ENCODE measurements at regions not wholly inside any gene's neighbourhood (a gene's known extent, or its start where the extent isn't known, plus 50 kb on each side); places are given as distances from the start of the nearest gene placed in this dataset.

DNA sequence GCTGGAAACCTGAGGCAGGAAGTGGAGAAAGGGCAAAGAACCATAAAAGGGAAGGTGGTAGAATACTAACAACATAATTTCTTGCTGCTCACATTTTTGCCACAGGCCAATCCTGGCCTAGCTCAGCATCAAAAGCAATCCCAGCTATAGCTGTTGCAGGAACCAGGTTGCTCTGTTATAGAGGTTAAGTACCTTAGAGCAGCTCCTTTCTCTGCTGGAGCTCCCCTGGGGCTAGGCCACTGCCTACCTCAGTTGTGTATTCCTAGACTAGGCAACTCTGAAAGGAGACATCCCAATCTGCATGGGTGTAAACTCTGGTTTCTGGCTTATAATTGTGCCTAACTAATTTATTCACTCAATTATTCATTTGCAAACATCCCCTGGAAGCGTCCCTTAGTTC lies 108.4 kb downstream of the ZNF365 start:
- no peaks in the 10 kb centered on the region for H3K27me3 ChIP-seq
- ATAC-seq (no peak), DNase-seq (no peak)
- TF ChIP-seq CTCF (IDR thresholded peaks at IDR 0.05) (no peak), POLR2A (IDR thresholded peaks at IDR 0.05) (no peak)
- H3K27ac ChIP-seq, result no peak overlapping the region
- H3K4me1 ChIP-seq, result no peaks in the 10 kb centered on the region
- H3K9me3 ChIP-seq, result no peaks in the 10 kb centered on the region
- H3K4me3 ChIP-seq, result no peak overlapping the region
- intact Hi-C loops (cut with DNase I), result no loop called here
- WGBS, 2 donors, result 31 to 52% methylated on average over 1 of the region's 1 CpG
- no peaks in the 10 kb centered on the region for H3K36me3 ChIP-seq (replicated peaks in 1 of 2; ENCODE audit: insufficient read depth in 1 of 2, low read depth in 2 of 2)

GRCh38 chr10:62491597-62491996 lies 117.4 kb downstream of the ZNF365 start:
- DNase-seq, result no peak
- Histone ChIP-seq H3K4me3 (no peak overlapping the region), H3K9me3 (no peaks in the 10 kb centered on the region), H3K4me1 (no peaks in the 10 kb centered on the region), H3K27me3 (no peaks in the 10 kb centered on the region), H3K27ac (no peak overlapping the region), H3K36me3 (replicated peaks in 1 of 2; ENCODE audit: insufficient read depth in 1 of 2, low read depth in 2 of 2) (no peaks in the 10 kb centered on the region)
- ATAC-seq, result no peak
- no peak for TF ChIP-seq POLR2A (IDR thresholded peaks at IDR 0.05)
- TF ChIP-seq CTCF (IDR thresholded peaks at IDR 0.05), result no peak
- intact Hi-C loops (cut with DNase I), result no loop called here

DNA sequence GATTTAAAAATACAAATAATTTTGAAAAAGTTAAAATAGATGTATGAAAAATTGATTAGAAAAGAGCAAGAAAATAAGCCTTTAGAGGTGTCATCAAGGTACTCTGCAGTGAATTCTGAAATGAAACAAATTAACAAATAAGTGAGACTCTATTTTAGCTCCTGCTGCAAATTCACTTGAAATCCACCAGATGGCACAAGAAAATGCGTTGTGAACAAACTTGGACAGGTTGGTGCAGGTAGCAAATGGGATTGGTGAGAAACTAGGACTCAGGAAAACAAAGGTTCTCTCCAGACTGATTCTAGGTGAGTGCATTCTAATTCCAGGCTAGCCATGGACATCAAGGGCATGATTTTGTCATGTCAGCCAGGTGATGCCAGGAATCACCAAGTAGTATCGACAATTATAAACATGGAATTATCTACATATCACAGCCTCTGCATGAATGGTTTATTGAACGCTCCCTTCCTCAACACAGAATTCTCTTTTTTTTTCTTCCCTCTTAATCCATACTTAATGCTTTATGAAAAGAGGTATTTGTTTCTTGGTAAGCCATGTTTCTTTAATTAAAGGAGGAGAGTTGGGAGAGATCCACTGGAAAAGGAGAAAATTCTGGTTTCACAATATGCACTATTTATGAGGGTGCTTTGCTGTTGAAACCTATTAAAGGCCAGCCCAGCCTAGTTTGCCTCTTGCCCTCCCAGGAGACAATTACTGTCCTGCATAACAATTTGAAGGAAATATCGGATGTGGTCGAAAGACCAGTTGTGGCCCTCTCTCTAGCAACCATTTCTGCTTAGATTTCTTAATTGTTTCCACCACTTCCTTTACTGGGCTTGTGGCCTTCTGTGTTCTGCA lies 118.1 kb downstream of the ZNF365 start:
- Histone ChIP-seq H3K27me3 (no peaks in the 10 kb centered on the region), H3K9me3 (no peaks in the 10 kb centered on the region), H3K4me1 (no peaks in the 10 kb centered on the region), H3K4me3 (no peak overlapping the region), H3K36me3 (replicated peaks in 1 of 2; ENCODE audit: insufficient read depth in 1 of 2, low read depth in 2 of 2) (no peaks in the 10 kb centered on the region), H3K27ac (no peak overlapping the region)
- TF ChIP-seq CTCF (IDR thresholded peaks at IDR 0.05) (peak in 6 of 7 experiments; percentile 18 to 59 (median 50)), POLR2A (IDR thresholded peaks at IDR 0.05) (no peak)
- 61 to 67% methylated on average over 5 of the region's 5 CpGs for WGBS, 2 donors
- intact Hi-C loops (cut with DNase I), result no loop called here
- DNase-seq (peak in 1 of 4 donors; percentile 7), ATAC-seq (no peak)

- no peak for TF ChIP-seq POLR2A (IDR thresholded peaks at IDR 0.05)
- TF ChIP-seq CTCF (IDR thresholded peaks at IDR 0.05), result no peak
- H3K27me3 ChIP-seq, result no peaks in the 10 kb centered on the region
- H3K4me3 ChIP-seq, result no peak overlapping the region
- no peaks in the 10 kb centered on the region for H3K36me3 ChIP-seq (replicated peaks in 1 of 2; ENCODE audit: insufficient read depth in 1 of 2, low read depth in 2 of 2)
- no peak overlapping the region for H3K27ac ChIP-seq
- DNase-seq (no peak), ATAC-seq (no peak)
- H3K9me3 ChIP-seq, result no peaks in the 10 kb centered on the region
- H3K4me1 ChIP-seq, result no peaks in the 10 kb centered on the region
- WGBS, 2 donors, result 57 to 68% methylated on average over 3 of the region's 3 CpGs
- intact Hi-C loops (cut with DNase I), result no loop called here
Measured at GRCh38 chr10:62492870-62493180, 118.7 kb downstream of the ZNF365 start.

DNA sequence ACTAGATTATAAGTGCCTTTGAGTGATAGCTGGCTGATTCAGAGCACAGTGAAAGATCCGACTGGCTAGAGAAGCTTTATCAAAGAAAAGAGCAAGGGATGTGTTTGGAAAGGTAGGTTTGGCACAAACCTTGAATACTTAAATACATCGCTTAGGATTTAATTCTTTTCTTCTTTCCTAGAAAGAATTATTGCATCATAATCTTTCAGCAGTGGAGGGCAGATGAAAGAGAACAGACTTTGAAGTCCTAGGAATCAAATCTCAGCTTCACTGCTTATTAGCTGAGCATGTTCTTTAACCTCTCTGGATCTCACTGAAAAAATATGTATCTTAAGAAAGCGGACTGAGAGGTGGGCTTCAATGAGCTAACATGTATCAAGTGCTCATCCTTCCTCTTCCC lies 122.8 kb downstream of the ZNF365 start:
- intact Hi-C loops (cut with DNase I), result no loop called here

More for the DNA sequence above, 122.8 kb downstream of the ZNF365 start:
- Histone ChIP-seq H3K4me3 (no peak overlapping the region), H3K4me1 (no peaks in the 10 kb centered on the region), H3K9me3 (no peaks in the 10 kb centered on the region), H3K27me3 (no peaks in the 10 kb centered on the region), H3K27ac (no peak overlapping the region), H3K36me3 (replicated peaks in 1 of 2; ENCODE audit: insufficient read depth in 1 of 2, low read depth in 2 of 2) (no peaks in the 10 kb centered on the region)
- WGBS, 2 donors, result 48 to 50% methylated on average over 3 of the region's 3 CpGs
- DNase-seq (no peak), ATAC-seq (no peak)
- TF ChIP-seq POLR2A (IDR thresholded peaks at IDR 0.05) (no peak), CTCF (IDR thresholded peaks at IDR 0.05) (no peak)

All from body of pancreas (tissue), 4 donors.